Lower leg skin (tissue), 4 donors: ENCODE measurements at regions not wholly inside any gene's neighbourhood (a gene's known extent, or its start where the extent isn't known, plus 50 kb on each side); places are given as distances from the start of the nearest gene placed in this dataset.
"Not testable (repeated sequence)": the region's sequence is repeated elsewhere in the genome, so short reads cannot be mapped to it uniquely, and the experiment has no call there.

ENCODE experiments used
- DNase-seq, 2 donors: peaks; one replicate each; pipeline ENCODE4 v3.0.0-alpha.2; 2019; ENCODE audit warnings: low spot score in 2 of 2
- H3K4me3 ChIP-seq: fragments of 200-600 bp; sonication (generic); 2 replicates; pipeline ENCODE4 v1.5.1; 2017; ENCODE audit warnings: mild to moderate bottlenecking, low read depth; ENCODE audit not compliant: poor library complexity, severe bottlenecking
- POLR2A ChIP-seq, 2 donors: fragments of 450-650 bp; IDR thresholded peaks; one replicate each; pipeline ENCODE4 v1.6.1; 2016 to 2017; ENCODE audit warnings: antibody characterized with exemption in 2 of 2, mild to moderate bottlenecking in 1 of 2, moderate library complexity in 1 of 2
- WGBS, 2 donors: methylation state at CpG; one replicate each; pipeline ENCODE4 v1.1.5; 2018; 5-methylcytosine and 5-hydroxymethylcytosine counted together
- intact Hi-C: fragments of 100-400 bp; cut with DNase I; formaldehyde crosslinking; loops from one replicate; pipeline ENCODE4 v1.15.0; 2023; ENCODE audit warnings: low total_unique reads
- TF ChIP-seq, protein P1 (sequence below), 3 donors: fragments of 450-650 bp; IDR thresholded peaks; one replicate each; pipeline ENCODE4 v1.5.1; 2016; ENCODE audit warnings: antibody characterized with exemption in 3 of 3, mild to moderate bottlenecking in 3 of 3, moderate library complexity in 2 of 3

- intact Hi-C loops, DNase-seq, H3K4me3 ChIP-seq: not testable (repeated sequence)
- 76 to 79% methylated on average over 7 of the region's 7 CpGs for WGBS, 2 donors
These were observed 97.5 kb downstream of the ZNF664 start for GRCh38 chr12:124070394-124071074.

- DNase-seq: no peak
- no peak overlapping the region for H3K4me3 ChIP-seq
- 40 to 42% methylated on average over 3 of the region's 3 CpGs for WGBS, 2 donors
- TF ChIP-seq, protein P1, sequence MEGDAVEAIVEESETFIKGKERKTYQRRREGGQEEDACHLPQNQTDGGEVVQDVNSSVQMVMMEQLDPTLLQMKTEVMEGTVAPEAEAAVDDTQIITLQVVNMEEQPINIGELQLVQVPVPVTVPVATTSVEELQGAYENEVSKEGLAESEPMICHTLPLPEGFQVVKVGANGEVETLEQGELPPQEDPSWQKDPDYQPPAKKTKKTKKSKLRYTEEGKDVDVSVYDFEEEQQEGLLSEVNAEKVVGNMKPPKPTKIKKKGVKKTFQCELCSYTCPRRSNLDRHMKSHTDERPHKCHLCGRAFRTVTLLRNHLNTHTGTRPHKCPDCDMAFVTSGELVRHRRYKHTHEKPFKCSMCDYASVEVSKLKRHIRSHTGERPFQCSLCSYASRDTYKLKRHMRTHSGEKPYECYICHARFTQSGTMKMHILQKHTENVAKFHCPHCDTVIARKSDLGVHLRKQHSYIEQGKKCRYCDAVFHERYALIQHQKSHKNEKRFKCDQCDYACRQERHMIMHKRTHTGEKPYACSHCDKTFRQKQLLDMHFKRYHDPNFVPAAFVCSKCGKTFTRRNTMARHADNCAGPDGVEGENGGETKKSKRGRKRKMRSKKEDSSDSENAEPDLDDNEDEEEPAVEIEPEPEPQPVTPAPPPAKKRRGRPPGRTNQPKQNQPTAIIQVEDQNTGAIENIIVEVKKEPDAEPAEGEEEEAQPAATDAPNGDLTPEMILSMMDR (IDR thresholded peaks at IDR 0.05): no peak
- TF ChIP-seq POLR2A (IDR thresholded peaks at IDR 0.05): no peak
- intact Hi-C loops: no loop called here
These were observed 98.0 kb downstream of the ZNF664 start for GRCh38 chr12:124071075-124071443.

GRCh38 chr12:124073356-124074035 lies 100.5 kb downstream of the ZNF664 start:
- no peak for DNase-seq
- H3K4me3 ChIP-seq: no peak overlapping the region
- TF ChIP-seq, protein P1 (IDR thresholded peaks at IDR 0.05): no peak
- TF ChIP-seq POLR2A (IDR thresholded peaks at IDR 0.05): no peak
- intact Hi-C loops: no loop called here
- WGBS, 2 donors: 69 to 80% methylated on average over 8 of the region's 8 CpGs

DNA sequence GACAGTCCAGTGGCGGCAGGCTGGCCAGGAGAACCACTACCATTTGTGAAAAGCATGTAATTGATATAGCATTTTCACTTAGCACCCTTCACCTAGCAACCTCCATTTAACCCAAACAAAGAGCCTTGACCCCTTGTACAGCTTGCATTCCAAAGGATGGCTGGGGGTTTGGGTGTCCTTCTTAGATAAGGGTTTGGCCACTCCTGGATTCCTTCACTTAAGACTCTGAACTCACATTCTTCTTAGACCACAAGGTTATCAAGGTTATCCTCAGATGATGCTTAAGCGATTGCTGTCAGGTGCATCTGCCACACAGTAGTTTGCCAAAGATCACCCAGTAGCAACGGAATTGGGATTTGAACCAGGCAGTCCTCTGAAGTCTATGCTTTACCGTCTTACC lies 102.8 kb downstream of the ZNF664 start:
- 82 to 89% methylated on average over 4 of the region's 4 CpGs for WGBS, 2 donors
- no peak overlapping the region for H3K4me3 ChIP-seq
- intact Hi-C loops: no loop called here
- no peak for DNase-seq
- TF ChIP-seq POLR2A (IDR thresholded peaks at IDR 0.05): no peak
- TF ChIP-seq, protein P1 (IDR thresholded peaks at IDR 0.05): no peak

DNA sequence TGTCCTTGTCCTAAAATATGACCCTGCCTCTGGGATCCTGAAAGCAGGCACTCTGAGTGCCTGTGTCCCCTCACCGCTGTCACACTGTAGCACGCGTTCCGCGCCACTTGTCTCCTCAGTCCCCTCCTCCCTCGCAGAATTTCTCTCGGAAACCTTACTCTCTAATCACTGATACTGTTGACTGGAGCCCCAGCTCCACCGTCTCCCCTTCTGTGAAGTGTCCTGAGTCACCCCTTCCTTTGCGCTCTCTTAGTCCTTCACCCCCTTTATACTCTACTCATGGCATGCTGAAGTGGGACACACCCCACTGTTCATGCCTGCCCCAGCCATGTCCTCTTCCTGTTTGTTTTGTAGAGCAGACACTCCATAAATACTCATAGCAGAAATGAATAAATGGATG lies 104.7 kb downstream of the ZNF664 start:
- 94% methylated on average over 9 of the region's 9 CpGs for WGBS, 2 donors
- DNase-seq: no peak
- intact Hi-C loops: no loop called here
- H3K4me3 ChIP-seq: no peak overlapping the region
- TF ChIP-seq, protein P1 (IDR thresholded peaks at IDR 0.05): no peak
- no peak for TF ChIP-seq POLR2A (IDR thresholded peaks at IDR 0.05)

- DNase-seq: no peak
- TF ChIP-seq POLR2A (IDR thresholded peaks at IDR 0.05): no peak
- TF ChIP-seq, protein P1 (IDR thresholded peaks at IDR 0.05): no peak
- WGBS, 2 donors: 88 to 89% methylated on average over 4 of the region's 4 CpGs
These were observed 105.8 kb downstream of the ZNF664 start for GRCh38 chr12:124078800-124079199.

More at GRCh38 chr12:124078800-124079199, 105.8 kb downstream of the ZNF664 start:
- no peak overlapping the region for H3K4me3 ChIP-seq
- intact Hi-C loops: no loop called here
